ENCODE measurements at regions not wholly inside any gene's neighbourhood (a gene's known extent, or its start where the extent isn't known, plus 50 kb on each side); places are given as distances from the start of the nearest gene placed in this dataset.
"Not testable (repeated sequence)": the region's sequence is repeated elsewhere in the genome, so short reads cannot be mapped to it uniquely, and the experiment has no call there.

DNA sequence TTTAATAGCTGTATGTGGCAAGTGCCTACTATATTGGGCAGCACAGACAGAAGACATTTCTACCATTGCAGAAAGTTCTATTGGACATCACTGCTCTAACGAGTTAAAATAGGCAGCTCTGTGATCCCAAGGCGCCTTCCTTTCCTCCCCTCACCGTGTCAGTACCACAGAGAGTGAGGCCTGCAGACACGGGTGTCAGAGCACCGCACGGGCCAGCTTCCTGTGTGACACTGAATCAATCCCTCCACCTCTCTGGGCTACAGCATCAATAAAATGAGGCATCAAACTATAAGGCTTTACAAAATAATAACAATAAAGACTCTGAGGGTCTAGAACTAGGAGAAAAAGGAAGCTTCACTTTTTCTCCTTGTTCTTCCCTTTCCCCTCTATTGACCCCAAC lies 246.7 kb downstream of the FOXD2 start:
- no peak for DNase-seq (ENCODE audit: low read depth in 3 of 3)

DNA sequence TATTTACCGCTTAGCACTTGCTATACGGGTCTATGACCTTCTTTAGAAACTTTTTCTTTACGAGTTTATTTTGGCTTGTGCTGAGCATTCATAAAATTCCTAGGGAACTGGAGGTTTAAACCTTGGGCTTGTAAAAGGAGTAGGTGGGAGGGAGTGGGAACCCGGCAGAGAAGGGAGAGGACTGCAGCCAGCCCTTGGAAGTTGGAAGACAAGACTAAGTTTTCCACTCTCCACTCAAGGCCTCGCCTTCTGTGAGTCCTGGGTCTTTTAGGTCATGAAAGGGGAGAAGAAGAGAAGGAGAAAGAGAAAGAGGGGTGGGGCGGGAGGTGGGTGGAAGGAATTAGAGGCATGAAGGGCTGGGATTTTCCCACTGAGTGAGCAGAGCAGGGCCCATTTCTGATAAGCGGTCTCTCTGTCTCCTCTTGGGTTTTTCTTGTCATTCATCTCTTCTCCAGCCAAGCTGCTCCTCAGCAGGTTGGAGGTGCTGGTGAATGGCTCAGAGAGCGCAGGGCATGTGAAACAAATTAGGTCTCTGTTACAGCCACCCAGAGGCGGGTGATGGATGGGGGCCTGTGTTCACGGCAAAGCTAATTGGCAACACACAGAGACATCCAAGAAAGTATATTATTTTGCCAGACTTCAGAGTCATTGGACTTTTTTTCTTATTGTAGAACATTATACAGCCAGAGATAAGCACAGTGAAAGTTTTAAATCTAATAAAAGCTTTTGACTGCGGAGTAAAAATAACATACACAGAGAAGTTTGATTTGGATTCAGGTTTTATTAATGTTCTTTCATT lies 247.3 kb downstream of the FOXD2 start:
- DNase-seq (ENCODE audit: low read depth in 3 of 3) = no peak

DNA sequence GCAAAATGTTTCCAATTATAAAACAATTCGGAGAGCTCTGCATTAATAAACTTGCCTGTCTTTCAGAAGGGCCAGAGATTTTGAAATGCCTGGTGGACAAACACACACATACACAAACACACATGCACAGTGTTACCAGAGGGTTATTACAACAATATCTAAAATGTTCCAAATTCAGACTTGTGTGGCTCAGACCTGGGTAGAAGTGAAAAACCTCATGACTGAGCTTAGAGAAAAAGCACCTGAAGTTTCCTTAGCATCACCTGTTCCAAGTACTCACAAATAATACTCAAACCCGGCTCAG lies 247.9 kb downstream of the FOXD2 start:
- DNase-seq (ENCODE audit: low read depth in 3 of 3) = no peak

DNA sequence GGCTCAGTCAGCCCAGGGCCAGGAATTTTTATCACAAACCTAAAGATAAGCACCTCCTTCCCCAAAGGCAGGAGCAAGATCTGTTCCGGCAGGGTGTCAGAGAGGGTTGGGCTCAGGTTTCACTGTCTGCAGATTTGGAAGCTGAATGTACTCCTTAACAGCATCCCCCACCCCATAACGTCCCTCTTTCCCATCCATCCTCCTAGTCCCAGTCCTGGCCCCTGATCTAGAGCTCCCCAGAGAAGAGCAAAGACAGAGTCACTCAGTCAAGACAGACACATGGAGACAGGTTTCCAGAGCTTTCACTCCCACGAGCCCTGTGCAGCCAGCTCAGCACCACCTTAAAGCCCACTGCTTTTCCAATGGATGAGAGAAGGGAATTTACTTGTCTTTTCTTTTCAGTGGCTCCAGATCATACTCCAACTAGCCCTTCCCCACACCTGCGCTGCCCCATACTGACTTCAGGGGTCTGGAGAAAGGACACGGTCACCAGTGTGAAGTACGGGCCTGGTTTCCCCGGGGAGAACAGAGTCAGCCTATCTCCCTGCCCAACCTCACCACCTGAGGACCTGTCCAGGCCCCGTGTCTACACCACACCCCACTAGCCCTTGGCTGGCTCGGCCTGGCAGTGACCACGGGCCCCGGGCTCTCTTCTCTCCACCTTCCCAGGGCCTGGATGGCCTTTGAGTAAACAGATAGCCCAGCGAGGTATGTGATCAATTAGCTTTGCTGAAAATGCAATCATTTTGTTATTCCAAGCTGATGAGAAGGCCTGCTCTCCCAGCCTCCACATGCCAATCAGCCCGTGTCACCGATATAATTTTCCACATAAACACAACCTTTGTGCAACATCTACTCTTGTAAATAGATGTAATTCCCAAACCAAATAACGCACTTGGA lies 249.1 kb downstream of the FOXD2 start:
- no peak for DNase-seq (ENCODE audit: low read depth in 3 of 3)

DNA sequence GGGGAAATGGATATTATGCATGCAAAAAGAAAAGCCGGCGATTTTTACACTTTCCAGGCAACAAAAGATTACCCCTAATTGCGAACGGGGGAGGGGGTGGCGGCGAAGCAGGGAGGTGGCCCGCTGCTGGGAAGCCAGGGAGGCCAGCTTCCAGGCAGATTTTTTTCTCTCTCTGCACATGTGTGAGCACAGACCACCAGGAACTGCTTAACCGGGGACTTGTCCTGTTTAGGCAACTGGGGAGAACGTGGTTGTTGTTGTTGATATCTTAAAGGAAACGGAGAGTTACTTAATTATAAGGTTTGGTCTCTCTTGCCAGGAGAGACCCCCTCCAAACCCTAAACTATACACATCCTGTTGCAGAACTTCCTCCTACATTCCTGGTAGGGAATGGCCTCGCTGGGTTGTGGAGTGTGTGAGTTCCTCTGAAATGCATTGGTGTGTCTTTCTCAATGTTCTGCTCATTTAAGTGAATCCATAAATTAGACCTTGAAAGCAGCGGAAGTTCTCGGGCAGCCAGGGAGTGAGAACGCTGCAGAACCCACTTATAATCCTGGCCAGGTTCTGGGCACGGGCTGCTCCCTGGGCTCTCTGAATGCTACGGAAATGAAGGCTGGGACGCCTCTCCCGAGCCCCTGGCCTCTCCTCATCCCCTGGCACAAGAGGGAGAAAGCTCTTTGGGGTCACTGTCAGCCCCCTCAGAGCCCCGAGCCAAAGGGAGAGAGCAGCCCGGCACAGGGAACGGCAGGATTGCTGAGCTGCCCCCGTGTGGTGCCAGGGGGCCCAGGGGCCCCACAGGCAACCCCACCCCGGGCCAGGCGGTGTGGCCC lies 250.0 kb downstream of the FOXD2 start:
- DNase-seq (ENCODE audit: low read depth in 3 of 3) = no peak

DNA sequence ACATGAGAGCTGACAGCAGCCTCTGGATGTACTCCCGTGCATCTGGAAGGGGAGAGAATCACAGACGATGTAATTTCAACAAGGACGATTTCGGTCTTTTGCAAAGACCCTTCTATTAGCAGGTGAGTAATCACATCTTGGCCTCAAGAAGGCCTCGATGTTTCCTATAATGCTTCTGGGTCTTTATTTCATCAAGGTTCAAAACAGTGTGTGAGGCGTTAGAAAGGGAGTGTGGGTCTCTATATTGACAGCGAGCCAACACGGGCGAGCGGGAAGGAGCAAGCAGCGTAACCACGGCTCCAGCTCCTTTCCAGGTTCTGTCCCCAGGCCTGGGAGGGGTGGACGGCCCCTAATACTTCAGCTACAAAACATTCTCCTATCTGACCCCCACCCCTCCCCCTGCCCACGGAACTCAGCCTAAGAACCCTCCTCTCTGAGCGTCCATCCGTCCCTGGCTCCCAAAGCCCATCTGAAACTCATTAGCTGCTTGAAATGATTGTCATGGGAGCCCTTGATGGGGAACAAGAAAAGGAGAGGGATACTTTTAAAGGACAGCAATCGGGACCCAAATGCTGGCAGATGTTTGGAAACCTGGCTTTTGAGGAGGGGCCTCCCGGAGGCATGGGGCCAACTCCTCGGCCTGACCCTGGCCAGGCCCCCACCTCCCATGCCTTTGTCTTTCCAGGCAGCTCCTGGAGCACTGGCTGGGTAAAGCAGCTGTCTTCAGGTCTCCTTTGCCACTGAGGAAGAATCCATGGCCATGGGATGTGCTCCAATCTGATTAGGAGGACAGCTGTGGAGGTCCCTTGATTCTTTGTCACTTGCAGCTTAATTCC lies 250.8 kb downstream of the FOXD2 start:
- no peak for DNase-seq (ENCODE audit: low read depth in 3 of 3)

DNA sequence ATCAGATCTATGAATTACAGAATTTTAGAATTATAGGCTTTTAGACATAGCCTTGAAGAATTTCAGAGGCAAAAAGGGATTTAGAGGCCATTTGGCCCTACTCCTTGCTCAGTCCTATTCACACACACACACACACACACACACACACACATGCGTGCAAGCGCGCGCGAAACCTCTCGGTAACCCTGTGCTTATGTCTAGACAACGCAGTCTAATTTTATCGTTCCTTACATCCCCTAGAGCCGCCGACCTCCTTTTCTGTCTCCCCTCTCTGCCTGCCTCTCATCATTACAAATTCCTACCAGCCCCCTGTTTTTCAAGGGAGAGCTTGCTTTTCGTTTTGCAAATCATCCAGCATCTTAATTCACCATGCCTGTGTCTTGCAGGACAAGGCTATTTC lies 252.1 kb downstream of the FOXD2 start:
- no peak for DNase-seq (ENCODE audit: low read depth in 3 of 3)

DNA sequence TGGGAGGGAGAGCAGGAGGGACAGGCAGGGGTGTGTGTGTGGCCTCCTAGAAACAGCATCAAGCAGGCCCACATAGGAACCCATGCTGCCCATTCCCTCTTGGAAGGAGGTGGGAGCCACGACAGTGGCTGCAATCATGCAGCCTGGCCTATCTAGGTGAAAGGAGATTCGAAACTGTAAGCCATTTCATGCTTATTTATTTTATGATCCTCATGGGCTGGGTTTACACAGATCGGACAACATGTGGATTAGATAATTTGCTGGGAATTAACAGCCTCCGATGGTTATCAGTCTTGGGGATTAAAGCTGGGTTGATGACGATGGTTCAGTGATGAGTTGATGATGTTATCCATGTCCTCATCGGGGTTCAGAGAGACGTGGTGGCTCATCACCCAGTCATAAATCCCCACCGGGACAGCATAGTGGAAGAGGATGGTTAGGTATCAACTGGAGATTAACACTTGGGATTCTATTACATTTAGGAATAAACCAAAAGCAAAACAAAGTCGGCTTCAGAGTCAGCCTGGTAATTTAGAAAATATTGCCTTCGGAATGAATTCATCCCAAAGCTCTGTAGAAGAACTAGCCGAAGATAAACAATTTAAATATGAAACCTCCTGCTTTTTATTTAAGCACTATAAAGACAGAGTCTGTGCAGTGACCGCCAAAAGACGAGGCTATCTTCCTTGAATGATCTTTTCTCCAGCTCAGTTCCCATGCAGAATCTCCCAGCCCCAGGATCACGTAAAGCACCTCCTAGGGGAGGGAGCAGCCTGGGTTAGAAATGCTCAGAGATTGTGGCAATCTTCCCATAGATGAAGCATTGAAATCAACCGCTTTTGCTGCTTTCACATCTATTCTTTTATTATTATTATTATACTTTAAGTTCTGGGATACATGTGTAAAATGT lies 252.8 kb downstream of the FOXD2 start:
- DNase-seq (ENCODE audit: low read depth in 3 of 3) = no peak

DNA sequence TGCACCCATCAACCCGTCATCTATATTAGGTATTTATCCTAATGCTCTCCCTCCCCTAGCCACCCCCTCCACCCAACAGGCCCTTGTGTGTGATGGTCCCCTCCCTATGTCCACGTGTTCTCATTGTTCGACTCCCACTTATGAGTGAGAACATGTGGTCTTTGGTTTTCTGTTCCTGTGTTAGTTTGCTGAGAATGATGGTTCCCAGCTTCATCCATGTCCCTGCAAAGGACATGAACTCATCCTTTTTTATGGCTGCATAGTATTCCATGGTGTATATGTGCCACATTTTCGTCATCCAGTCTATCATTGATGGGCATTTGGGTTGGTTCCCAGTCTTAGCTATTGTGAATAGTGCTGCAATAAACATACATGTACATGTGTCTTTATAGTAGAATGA lies 253.4 kb downstream of the FOXD2 start:
- not testable (repeated sequence) for DNase-seq (ENCODE audit: low read depth in 3 of 3)

DNA sequence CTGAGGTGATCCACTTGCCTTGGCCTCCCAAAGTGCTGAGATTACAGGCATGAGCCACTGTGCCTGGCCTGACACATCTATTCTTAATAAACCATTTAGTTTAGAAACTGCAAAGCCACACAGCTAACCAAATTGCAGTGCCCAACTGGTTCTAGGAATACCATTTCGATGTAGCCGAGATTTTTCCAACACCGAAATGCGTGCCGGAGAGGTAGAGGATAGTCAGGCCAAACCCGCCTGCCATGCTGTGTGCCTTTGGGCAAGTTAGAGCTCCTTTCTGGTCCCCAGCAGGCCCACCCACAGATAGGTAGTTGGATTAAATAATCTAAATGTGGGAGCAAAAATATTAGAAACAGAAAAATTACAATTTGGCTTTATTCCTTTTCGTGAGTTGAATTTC lies 254.4 kb downstream of the FOXD2 start:
- no peak for DNase-seq (ENCODE audit: low read depth in 3 of 3)

DNA sequence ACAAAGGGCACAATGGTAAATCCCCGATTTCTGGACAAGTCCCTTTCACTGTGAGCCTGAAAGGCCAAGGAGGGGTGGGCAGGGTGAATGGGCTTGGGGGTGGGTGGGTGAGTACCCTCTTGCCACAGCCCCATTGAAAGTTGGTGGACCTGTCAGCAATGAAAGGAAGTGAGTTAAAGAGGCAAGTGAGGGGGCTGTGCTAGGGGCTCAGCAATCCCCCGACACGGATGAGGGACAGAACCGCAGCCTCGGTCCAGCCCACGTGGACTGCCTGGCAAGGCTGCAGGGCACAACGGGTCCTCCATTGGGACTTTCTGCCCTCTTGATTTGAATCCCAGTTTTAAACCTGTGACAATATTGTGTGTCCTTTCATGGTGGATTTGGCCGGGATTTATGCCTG lies 255.3 kb downstream of the FOXD2 start:
- no peak for DNase-seq (ENCODE audit: low read depth in 3 of 3)

DNA sequence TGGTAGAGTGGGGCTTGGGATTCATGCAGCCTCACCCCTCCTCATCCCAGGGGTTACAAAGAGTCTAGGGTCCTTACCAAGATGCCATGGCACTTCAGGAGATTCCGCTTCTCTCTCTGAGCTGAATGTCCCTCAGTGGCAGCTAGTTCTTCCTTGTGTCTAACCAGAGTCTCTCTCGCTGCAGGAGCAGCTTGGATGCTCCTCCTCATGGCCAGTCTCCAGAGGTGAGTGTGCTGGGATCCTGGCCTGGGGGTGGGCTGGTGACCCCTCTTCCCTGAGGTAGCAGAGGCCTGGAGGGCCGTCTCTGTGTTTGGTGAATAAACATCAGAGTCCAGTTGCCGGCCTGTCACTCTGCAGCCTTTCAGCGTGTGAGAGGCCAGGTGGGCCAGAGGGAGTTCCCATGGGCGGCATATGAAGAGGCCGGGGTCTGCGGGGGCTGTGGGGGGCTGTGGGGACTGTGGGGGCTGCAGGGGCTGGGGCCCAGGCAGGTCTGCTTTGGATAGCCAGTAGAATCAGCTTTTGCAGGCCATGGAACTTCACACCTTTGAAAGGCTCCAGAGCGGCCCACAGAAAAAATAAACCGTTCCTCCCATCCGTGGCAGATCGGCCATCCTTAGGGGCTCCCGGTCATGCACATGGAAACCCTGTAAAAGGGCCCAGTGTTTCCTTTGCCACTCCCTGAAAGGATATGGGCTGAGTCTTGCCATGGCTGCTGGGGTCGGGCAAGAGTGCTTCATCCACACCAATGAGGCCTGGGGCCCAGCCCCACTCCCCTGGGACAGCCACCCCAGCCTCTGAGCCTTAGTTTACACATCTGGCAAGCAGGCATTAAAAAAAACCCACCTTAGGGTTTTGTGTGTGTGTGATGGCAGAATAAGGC lies 256.4 kb downstream of the FOXD2 start:
- DNase-seq (ENCODE audit: low read depth in 3 of 3) = no peak

DNA sequence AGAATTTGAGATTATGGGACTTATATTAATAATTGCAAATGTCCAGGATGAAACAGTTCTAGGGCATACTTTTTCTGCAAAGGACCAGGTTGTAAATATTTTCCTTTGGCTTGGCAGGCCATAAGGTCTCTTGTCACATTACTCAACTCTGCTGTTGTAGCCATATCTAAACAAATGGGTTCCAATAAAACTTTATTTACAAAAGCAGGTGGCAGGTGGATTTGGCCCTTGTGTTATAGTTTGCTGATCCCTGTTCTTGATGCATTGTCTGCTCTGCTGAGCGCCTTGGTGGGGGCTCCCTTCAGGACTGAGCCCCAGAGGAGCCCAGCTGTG lies 258.5 kb downstream of the FOXD2 start:
- DNase-seq (ENCODE audit: low read depth in 3 of 3) = no peak

DNA sequence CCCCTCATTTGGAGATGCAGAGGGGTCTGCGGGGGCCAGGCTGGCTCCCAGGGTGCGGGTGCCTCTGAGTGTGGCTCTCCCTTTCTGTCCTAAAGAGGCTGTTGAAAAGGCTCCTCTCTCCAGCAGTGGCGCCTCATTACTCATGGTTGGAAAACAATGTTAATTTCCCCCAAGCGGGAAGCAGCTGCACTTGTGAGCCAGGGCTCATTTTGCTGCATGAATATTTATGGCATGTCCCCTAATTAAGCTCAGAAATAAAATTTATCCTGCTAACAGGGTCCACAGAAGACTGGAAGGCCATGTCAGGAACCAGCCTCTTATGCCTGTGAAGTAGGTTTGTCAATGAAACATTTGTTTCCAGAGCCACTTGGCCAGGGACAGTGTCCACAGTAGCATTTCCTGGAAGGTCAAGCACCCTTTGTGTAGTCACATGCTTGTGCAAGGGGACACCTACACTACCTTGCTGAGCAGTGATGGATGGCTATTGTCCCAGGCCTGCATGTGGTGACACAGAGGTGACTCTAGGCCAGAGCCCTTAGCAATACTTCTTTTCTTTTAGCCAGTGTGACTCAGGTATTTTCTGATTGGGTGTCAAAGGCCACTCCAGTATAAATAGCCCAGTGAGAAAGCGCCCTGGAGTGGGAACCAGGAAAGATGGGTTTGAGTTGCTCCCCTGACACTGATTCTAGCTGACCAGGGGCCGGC lies 259.0 kb downstream of the FOXD2 start:
- no peak for DNase-seq (ENCODE audit: low read depth in 3 of 3)

DNA sequence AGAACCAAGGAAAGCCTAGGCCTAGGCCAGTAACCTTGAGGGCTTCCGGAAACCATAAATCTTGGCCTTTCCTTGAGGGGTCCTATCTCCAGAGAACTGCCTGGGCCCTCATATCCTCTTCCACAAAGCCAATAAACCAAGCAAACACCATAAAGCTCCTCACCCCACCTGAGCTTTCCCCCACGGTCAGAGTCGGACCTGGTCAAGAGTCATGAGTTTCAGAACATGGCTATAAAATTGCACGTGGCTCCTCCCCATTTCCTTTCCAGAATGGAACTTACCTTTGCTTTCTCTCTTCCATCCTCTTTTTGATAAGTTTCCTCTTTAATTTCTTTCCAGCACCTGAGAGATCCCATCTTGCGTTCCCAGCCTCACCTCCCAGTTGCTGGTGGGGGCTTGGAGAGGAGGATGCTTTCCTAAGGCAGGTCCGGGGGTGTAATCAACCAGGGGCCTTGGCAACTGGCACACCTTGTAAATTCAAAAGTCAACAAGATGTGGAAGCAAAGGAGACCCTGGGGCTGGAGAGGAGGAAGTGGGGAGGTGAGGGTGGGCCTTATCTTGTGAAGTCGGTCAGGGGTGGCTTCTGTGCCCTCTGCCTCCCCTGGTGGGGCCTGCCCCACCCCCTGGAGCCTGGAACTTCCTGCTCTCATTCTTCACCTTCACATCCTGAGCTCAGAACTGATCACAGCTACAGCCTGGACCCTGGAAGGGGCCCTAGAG lies 259.9 kb downstream of the FOXD2 start:
- no peak for DNase-seq (ENCODE audit: low read depth in 3 of 3)

DNA sequence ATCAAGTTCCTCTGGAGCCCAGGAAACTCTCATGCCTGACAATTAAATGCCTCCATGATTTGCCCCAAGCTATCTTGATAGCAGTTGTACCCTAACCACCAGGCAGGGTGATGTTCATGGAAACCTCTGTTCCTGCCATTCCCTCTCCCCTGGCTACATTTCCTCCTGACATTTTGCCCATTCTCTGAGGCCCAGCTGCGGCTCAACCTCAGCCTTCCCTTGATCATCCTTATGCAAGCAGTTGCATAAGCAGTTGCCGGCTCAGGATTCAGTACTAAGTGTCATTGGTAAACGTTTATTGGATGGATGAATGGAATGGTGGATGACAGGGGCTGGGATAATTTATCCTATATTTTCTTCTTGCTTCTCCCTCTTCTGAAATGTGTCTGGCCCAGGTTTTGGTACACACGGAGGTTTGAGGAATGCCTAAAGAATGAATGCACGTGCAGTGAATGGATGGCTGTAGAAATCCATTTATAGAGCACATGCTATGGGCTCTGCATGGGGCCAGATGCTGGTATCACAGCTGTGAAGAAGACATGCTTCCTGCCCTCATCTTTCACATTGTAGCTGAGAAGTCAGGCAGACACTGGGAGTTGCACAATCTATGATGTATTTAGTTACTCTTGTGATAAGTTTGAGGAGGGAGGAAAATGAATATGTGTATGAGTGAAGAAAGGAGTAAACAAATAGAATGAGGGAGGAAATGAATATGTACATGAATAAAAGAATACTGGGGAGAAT lies 261.8 kb downstream of the FOXD2 start:
- no peak for DNase-seq (ENCODE audit: low read depth in 3 of 3)

DNA sequence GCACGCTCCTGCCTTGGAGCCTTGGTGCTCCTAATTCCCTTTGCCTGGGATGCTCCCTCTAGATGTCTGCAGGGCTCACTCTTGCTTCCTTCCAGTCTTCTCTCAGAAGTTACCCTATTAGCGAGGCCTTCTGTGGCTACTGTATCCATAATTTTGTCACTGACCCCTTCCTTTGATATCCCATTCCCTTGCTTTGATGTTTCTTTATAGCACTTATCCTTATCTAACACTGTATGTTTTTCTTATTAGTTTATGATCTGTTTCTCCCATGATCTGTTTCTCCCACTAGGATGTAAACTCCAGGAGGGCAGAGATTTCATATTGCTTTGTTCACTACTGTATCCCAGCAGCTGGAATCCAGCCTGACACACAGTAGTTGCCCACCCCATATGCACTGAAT lies 263.4 kb downstream of the FOXD2 start:
- DNase-seq (ENCODE audit: low read depth in 3 of 3) = no peak

Data from stimulated activated CD4-positive, alpha-beta T cell treated with anti-CD3 and anti-CD28 coated beads, TNF-alpha, amount 100 ng/mL, for 24 hours (primary cell).